ENCODE measurements at regions not wholly inside any gene's neighbourhood (a gene's known extent, or its start where the extent isn't known, plus 50 kb on each side); places are given as distances from the start of the nearest gene placed in this dataset.

DNA sequence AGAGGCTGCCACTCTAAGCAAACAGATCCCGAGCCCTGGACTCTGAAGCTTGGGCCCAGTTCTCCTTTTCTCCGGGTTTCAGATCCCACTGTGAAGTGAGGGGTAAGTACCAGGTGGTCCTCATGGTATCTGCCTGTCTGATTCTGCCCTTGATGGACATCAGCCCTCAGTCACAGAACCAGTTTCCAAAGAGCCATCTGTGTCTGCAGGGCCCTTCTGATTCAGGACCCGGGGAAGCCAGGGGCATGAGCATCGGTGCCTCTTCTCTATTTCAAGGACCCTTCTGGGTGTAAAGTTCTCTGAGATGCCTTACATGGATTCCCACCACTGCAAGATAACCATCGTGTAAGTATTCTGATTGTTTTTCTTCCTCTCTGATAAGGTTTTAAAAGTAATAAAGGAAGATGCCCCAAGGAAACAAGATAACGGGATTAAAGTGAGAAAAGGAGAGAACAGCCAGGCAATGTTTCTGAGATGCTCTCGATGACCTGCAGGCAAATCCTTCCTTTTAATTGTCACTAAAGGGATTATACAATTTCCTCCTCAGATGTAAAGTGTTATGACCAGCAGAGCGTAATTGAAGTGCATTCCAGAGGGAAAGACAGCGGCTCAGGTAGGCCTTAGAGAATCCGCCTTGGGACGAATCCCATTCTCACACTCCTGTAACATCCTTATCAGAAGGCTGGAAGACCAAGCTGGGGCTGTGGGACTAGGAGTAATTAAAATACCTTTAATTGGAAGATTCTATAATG, 924.3 kb downstream of the TBC1D22A start:
- TF ChIP-seq CTCF (IDR thresholded peaks at IDR 0.05; ENCODE audit: low read length) (no peak), EZH2 (optimal IDR thresholded peaks at IDR 0.05; ENCODE audit: low read depth, low read length) (no peak), EZH2phosphoT487 (IDR thresholded peaks at IDR 0.05; ENCODE audit: low read length) (no peak)

Measured in MM.1S (cell line).